ENCODE measurements at regions not wholly inside any gene's neighbourhood (a gene's known extent, or its start where the extent isn't known, plus 50 kb on each side); places are given as distances from the start of the nearest gene placed in this dataset.

GRCh38 chr15:91692596-91692995 lies 160.9 kb upstream of the SLCO3A1 start:
- Histone ChIP-seq H3K27ac (ENCODE audit: control insufficient read depth, insufficient read depth, low read length) (no peak overlapping the region), H3K36me3 (ENCODE audit: control insufficient read depth in 2 of 2, extremely low read depth in 1 of 2, insufficient read depth in 2 of 2, low read length in 2 of 2) (no peaks in the 10 kb centered on the region), H3K4me3 (ENCODE audit: control insufficient read depth in 2 of 3, extremely low read depth in 1 of 3, insufficient read depth in 2 of 3, low read depth in 1 of 3, low read length in 3 of 3) (no peak overlapping the region), H3K4me1 (ENCODE audit: control insufficient read depth, extremely low read depth, insufficient read depth, low read length) (peaks cover 10% of the 10 kb centered on the region), H3K4me2 (ENCODE audit: control insufficient read depth, extremely low read depth, insufficient read depth, low read depth, low read length) (no peak overlapping the region), H3K9ac (ENCODE audit: control insufficient read depth, extremely low read depth, insufficient read depth, low read length) (no peak overlapping the region), H2AFZ (ENCODE audit: control insufficient read depth, low read length) (no peak overlapping the region), H3K9me3 (ENCODE audit: control insufficient read depth, low read depth, low read length) (no peaks in the 10 kb centered on the region), H3K79me2 (ENCODE audit: control insufficient read depth, insufficient read depth, low read length) (no peaks in the 10 kb centered on the region), H3K9me1 (ENCODE audit: control insufficient read depth, extremely low read depth, insufficient read depth, low read length) (no peaks in the 10 kb centered on the region), H3K27me3 (ENCODE audit: control insufficient read depth, extremely low read depth, insufficient read depth, low read length) (no peaks in the 10 kb centered on the region), H4K20me1 (ENCODE audit: control insufficient read depth, extremely low read depth, insufficient read depth, low read length) (no peaks in the 10 kb centered on the region)
- dilution Hi-C loops (cut with MboI; ENCODE audit: extremely low pct_ligation_motif_present, low sequenced_read_pairs), result no loop called here
- DNase-seq (ENCODE audit: low read depth, low spot score) (no peak), FAIRE-seq (no peak)
- TF ChIP-seq EZH2 (IDR thresholded peaks at IDR 0.05; ENCODE audit: low read length) (no peak), CTCF (optimal IDR thresholded peaks at IDR 0.05 in 1 of 3, IDR thresholded peaks at IDR 0.05 in 1 of 3, conservative IDR thresholded peaks at IDR 0.05 in 1 of 3; ENCODE audit: extremely low read depth in 1 of 3, insufficient read depth in 2 of 3, low read length in 3 of 3) (no peak)

- H3K9me3 ChIP-seq (ENCODE audit: control insufficient read depth, low read depth, low read length), result no peaks in the 10 kb centered on the region
- H3K79me2 ChIP-seq (ENCODE audit: control insufficient read depth, insufficient read depth, low read length), result no peaks in the 10 kb centered on the region
- H3K4me3 ChIP-seq (ENCODE audit: control insufficient read depth in 2 of 3, extremely low read depth in 1 of 3, insufficient read depth in 2 of 3, low read depth in 1 of 3, low read length in 3 of 3), result peak overlapping the region in 2 of 3 experiments; percentile 53 to 65
- FAIRE-seq (no peak), DNase-seq (ENCODE audit: low read depth, low spot score) (no peak)
- H3K27me3 ChIP-seq (ENCODE audit: control insufficient read depth, extremely low read depth, insufficient read depth, low read length), result no peaks in the 10 kb centered on the region
- peak overlapping the region; percentile 64 for H3K9ac ChIP-seq (ENCODE audit: control insufficient read depth, extremely low read depth, insufficient read depth, low read length)
- H2AFZ ChIP-seq (ENCODE audit: control insufficient read depth, low read length), result peak overlapping the region; percentile 95
- peak overlapping the region; percentile 76 for H3K27ac ChIP-seq (ENCODE audit: control insufficient read depth, insufficient read depth, low read length)
- no peaks in the 10 kb centered on the region for H3K36me3 ChIP-seq (ENCODE audit: control insufficient read depth in 2 of 2, extremely low read depth in 1 of 2, insufficient read depth in 2 of 2, low read length in 2 of 2)
- H3K4me1 ChIP-seq (ENCODE audit: control insufficient read depth, extremely low read depth, insufficient read depth, low read length), result peaks cover 10% of the 10 kb centered on the region
- no peaks in the 10 kb centered on the region for H4K20me1 ChIP-seq (ENCODE audit: control insufficient read depth, extremely low read depth, insufficient read depth, low read length)
- TF ChIP-seq EZH2 (IDR thresholded peaks at IDR 0.05; ENCODE audit: low read length) (no peak), CTCF (optimal IDR thresholded peaks at IDR 0.05 in 1 of 3, IDR thresholded peaks at IDR 0.05 in 1 of 3, conservative IDR thresholded peaks at IDR 0.05 in 1 of 3; ENCODE audit: extremely low read depth in 1 of 3, insufficient read depth in 2 of 3, low read length in 3 of 3) (no peak)
- dilution Hi-C loops (cut with MboI; ENCODE audit: extremely low pct_ligation_motif_present, low sequenced_read_pairs), result no loop called here
- H3K9me1 ChIP-seq (ENCODE audit: control insufficient read depth, extremely low read depth, insufficient read depth, low read length), result no peaks in the 10 kb centered on the region
- H3K4me2 ChIP-seq (ENCODE audit: control insufficient read depth, extremely low read depth, insufficient read depth, low read depth, low read length), result peak overlapping the region; percentile 93
These were observed 159.2 kb upstream of the SLCO3A1 start for GRCh38 chr15:91694131-91694830.

Data from keratinocyte (primary cell).